ENCODE measurements at regions not wholly inside any gene's neighbourhood (a gene's known extent, or its start where the extent isn't known, plus 50 kb on each side); places are given as distances from the start of the nearest gene placed in this dataset.

GRCh38 chr11:91654686-91655085 lies 569.9 kb upstream of the FAT3 start:
- intact Hi-C loops (cut with micrococcal nuclease), result no loop called here
- no peak overlapping the region for H3K4me2 ChIP-seq (ENCODE audit: insufficient read depth, low read length)
- no peak overlapping the region for H3K9ac ChIP-seq (replicated peaks; ENCODE audit: extremely low read depth, insufficient read depth, low read length)
- no peaks in the 10 kb centered on the region for H3K9me3 ChIP-seq (replicated peaks; ENCODE audit: control insufficient read depth, insufficient read depth, low read length)
- dilution Hi-C loops (cut with MboI; ENCODE audit: extremely low pct_ligation_motif_present, low sequenced_read_pairs), result no loop called here
- FAIRE-seq (no peak), DNase-seq (ENCODE audit: low read depth, low spot score) (no peak)
- no peaks in the 10 kb centered on the region for H3K9me1 ChIP-seq (replicated peaks; ENCODE audit: control insufficient read depth, extremely low read depth, insufficient read depth, low read length)
- TF ChIP-seq FOS (IDR thresholded peaks at IDR 0.05; ENCODE audit: borderline replicate concordance, insufficient read depth, low read length), result no peak
- TF ChIP-seq EZH2 (IDR thresholded peaks at IDR 0.05; ENCODE audit: borderline replicate concordance, low read depth, low read length, severe bottlenecking), result no peak
- no peak for TF ChIP-seq POLR2AphosphoS5 (IDR thresholded peaks at IDR 0.05; ENCODE audit: insufficient read depth, low read depth, low read length)
- no peak for TF ChIP-seq MAX (IDR thresholded peaks at IDR 0.05; ENCODE audit: insufficient read depth, insufficient read length)
- TF ChIP-seq POLR2A (IDR thresholded peaks at IDR 0.05; ENCODE audit: low read depth, low read length), result no peak
- no peak for TF ChIP-seq JUN (IDR thresholded peaks at IDR 0.05; ENCODE audit: borderline replicate concordance, insufficient read depth, insufficient read length, low read depth)
- TF ChIP-seq CTCF (IDR thresholded peaks at IDR 0.05; ENCODE audit: extremely low read depth in 1 of 2, insufficient read depth in 1 of 2, low read depth in 1 of 2, low read length in 2 of 2), result no peak
- TF ChIP-seq GATA2 (IDR thresholded peaks at IDR 0.05; ENCODE audit: insufficient read depth, insufficient read length, low read depth, low read length), result no peak
- no peak for TF ChIP-seq MYC (IDR thresholded peaks at IDR 0.05; ENCODE audit: low read depth, low read length)
- CTCF ChIA-PET, result no interaction called here
- H3K36me3 ChIP-seq (ENCODE audit: control insufficient read depth in 2 of 2, extremely low read depth in 1 of 2, insufficient read depth in 2 of 2, low read length in 2 of 2), result no peaks in the 10 kb centered on the region
- no peaks in the 10 kb centered on the region for H3K79me2 ChIP-seq (ENCODE audit: control insufficient read depth, insufficient read depth, low read length)
- H3K4me1 ChIP-seq (ENCODE audit: control insufficient read depth, extremely low read depth, insufficient read depth, low read length), result no peaks in the 10 kb centered on the region
- POLR2A ChIA-PET, result no interaction called here
- no peaks in the 10 kb centered on the region for H3K27me3 ChIP-seq (ENCODE audit: control insufficient read depth in 2 of 2, insufficient read depth in 2 of 2, low read length in 2 of 2)
- H3K4me3 ChIP-seq (replicated peaks in 1 of 3; ENCODE audit: insufficient read depth in 1 of 3, low read depth in 1 of 3, low read length in 3 of 3), result no peak overlapping the region
- H4K20me1 ChIP-seq (replicated peaks; ENCODE audit: control insufficient read depth, extremely low read depth, insufficient read depth, low read length), result no peaks in the 10 kb centered on the region
- H3K27ac ChIP-seq (ENCODE audit: insufficient read depth, low read depth, low read length), result no peak overlapping the region
- no TSS peak for BruUV-seq (replicated peaks)
- no peak overlapping the region for H2AFZ ChIP-seq (ENCODE audit: low read depth, low read length)

All from endothelial cell of umbilical vein (primary cell).